Activated T-cell treated with anti-CD3 and anti-CD28 coated beads, Interleukin-2, amount 50 U/mL, for 1 hour (primary cell): ENCODE measurements at regions not wholly inside any gene's neighbourhood (a gene's known extent, or its start where the extent isn't known, plus 50 kb on each side); places are given as distances from the start of the nearest gene placed in this dataset.
"Not testable (repeated sequence)": the region's sequence is repeated elsewhere in the genome, so short reads cannot be mapped to it uniquely, and the experiment has no call there.

Source experiments
- DNase-seq: peaks from one replicate; pipeline ENCODE4 v3.0.0-alpha.2; 2020

GRCh38 chr10:26621243-26621888, 76.1 kb upstream of the PDSS1 start:
- DNase-seq: no peak

GRCh38 chr10:26621889-26622711, 75.4 kb upstream of the PDSS1 start:
- DNase-seq: peak; percentile 36

GRCh38 chr10:26622891-26623290, 74.6 kb upstream of the PDSS1 start:
- DNase-seq: no peak

GRCh38 chr10:26624006-26624405, 73.5 kb upstream of the PDSS1 start:
- DNase-seq: no peak

- no peak for DNase-seq
Observed at GRCh38 chr10:26626066-26626465, 71.4 kb upstream of the PDSS1 start.

GRCh38 chr10:26627324-26627723, 70.2 kb upstream of the PDSS1 start:
- no peak for DNase-seq

GRCh38 chr10:26628395-26628794, 69.1 kb upstream of the PDSS1 start:
- DNase-seq: no peak

GRCh38 chr10:26632171-26632570, 65.3 kb upstream of the PDSS1 start:
- DNase-seq: not testable (repeated sequence)

- DNase-seq: not testable (repeated sequence)
Observed at GRCh38 chr10:26634111-26634510, 63.4 kb upstream of the PDSS1 start.

GRCh38 chr10:26637521-26638275, 59.8 kb upstream of the PDSS1 start:
- DNase-seq: no peak

- no peak for DNase-seq
Observed at GRCh38 chr10:26640391-26640790, 57.1 kb upstream of the PDSS1 start.

- DNase-seq: no peak
Observed at GRCh38 chr10:26642896-26643653, 54.4 kb upstream of the PDSS1 start.

GRCh38 chr10:26647602-26648244, 49.8 kb upstream of the PDSS1 start:
- no peak for DNase-seq
